Esophagus squamous epithelium (tissue), 4 donors: ENCODE measurements at regions not wholly inside any gene's neighbourhood (a gene's known extent, or its start where the extent isn't known, plus 50 kb on each side); places are given as distances from the start of the nearest gene placed in this dataset.

Source experiments
- POLR2A ChIP-seq, 4 donors: fragments of 450-650 bp; IDR thresholded peaks; one replicate each; pipeline ENCODE4 v1.6.1; 2017; ENCODE audit warnings: antibody characterized with exemption in 4 of 4, mild to moderate bottlenecking in 4 of 4, moderate library complexity in 3 of 4
- TF ChIP-seq, protein P1 (sequence below), 6 experiments: fragments of 450-650 bp in 4 of 6; fragments of 200-600 bp in 2 of 6; sonication (generic) in 2 of 6; IDR thresholded peaks; one replicate each; pipeline ENCODE4 v1.5.1; 2016 to 2019; ENCODE audit warnings: antibody characterized with exemption in 6 of 6, mild to moderate bottlenecking in 4 of 6, moderate library complexity in 4 of 6

GRCh38 chr5:120270498-120270897, 193.6 kb upstream of the PRR16 start:
- TF ChIP-seq, protein P1, sequence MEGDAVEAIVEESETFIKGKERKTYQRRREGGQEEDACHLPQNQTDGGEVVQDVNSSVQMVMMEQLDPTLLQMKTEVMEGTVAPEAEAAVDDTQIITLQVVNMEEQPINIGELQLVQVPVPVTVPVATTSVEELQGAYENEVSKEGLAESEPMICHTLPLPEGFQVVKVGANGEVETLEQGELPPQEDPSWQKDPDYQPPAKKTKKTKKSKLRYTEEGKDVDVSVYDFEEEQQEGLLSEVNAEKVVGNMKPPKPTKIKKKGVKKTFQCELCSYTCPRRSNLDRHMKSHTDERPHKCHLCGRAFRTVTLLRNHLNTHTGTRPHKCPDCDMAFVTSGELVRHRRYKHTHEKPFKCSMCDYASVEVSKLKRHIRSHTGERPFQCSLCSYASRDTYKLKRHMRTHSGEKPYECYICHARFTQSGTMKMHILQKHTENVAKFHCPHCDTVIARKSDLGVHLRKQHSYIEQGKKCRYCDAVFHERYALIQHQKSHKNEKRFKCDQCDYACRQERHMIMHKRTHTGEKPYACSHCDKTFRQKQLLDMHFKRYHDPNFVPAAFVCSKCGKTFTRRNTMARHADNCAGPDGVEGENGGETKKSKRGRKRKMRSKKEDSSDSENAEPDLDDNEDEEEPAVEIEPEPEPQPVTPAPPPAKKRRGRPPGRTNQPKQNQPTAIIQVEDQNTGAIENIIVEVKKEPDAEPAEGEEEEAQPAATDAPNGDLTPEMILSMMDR (IDR thresholded peaks at IDR 0.05) = no peak
- TF ChIP-seq POLR2A (IDR thresholded peaks at IDR 0.05) = no peak
